ENCODE measurements at regions not wholly inside any gene's neighbourhood (a gene's known extent, or its start where the extent isn't known, plus 50 kb on each side); places are given as distances from the start of the nearest gene placed in this dataset.

GRCh38 chr5:120375248-120375647 lies 88.9 kb upstream of the PRR16 start:
- WGBS, 2 donors, result 38 to 47% methylated on average over 1 of the region's 1 CpG
- no peak for DNase-seq (ENCODE audit: low spot score in 2 of 2)
- intact Hi-C loops (cut with DNase I; ENCODE audit: low total_unique reads), result no loop called here

GRCh38 chr5:120380644-120381043 lies 83.5 kb upstream of the PRR16 start:
- no peak overlapping the region for H3K4me3 ChIP-seq (ENCODE audit: low read depth, poor library complexity, severe bottlenecking)
- 86 to 92% methylated on average over 1 of the region's 1 CpG for WGBS, 2 donors
- intact Hi-C loops (cut with DNase I; ENCODE audit: low total_unique reads), result no loop called here
- TF ChIP-seq POLR2A (IDR thresholded peaks at IDR 0.05), result no peak
- TF ChIP-seq CTCF (IDR thresholded peaks at IDR 0.05), result no peak
- no peak for DNase-seq (ENCODE audit: low spot score in 2 of 2)

More at GRCh38 chr5:120375248-120375647, 88.9 kb upstream of the PRR16 start:
- TF ChIP-seq CTCF (IDR thresholded peaks at IDR 0.05) (no peak), POLR2A (IDR thresholded peaks at IDR 0.05) (no peak)
- H3K4me3 ChIP-seq (ENCODE audit: low read depth, poor library complexity, severe bottlenecking), result no peak overlapping the region

GRCh38 chr5:120382833-120383232 lies 81.3 kb upstream of the PRR16 start:
- WGBS, 2 donors, result 88 to 90% methylated on average over 2 of the region's 2 CpGs
- TF ChIP-seq CTCF (IDR thresholded peaks at IDR 0.05) (no peak), POLR2A (IDR thresholded peaks at IDR 0.05) (no peak)
- H3K4me3 ChIP-seq (ENCODE audit: low read depth, poor library complexity, severe bottlenecking), result no peak overlapping the region
- intact Hi-C loops (cut with DNase I; ENCODE audit: low total_unique reads), result no loop called here
- no peak for DNase-seq (ENCODE audit: low spot score in 2 of 2)

GRCh38 chr5:120386981-120387380 lies 77.1 kb upstream of the PRR16 start:
- H3K4me3 ChIP-seq (ENCODE audit: low read depth, poor library complexity, severe bottlenecking), result no peak overlapping the region
- no peak for DNase-seq (ENCODE audit: low spot score in 2 of 2)
- no peak for TF ChIP-seq CTCF (IDR thresholded peaks at IDR 0.05)
- no peak for TF ChIP-seq POLR2A (IDR thresholded peaks at IDR 0.05)
- intact Hi-C loops (cut with DNase I; ENCODE audit: low total_unique reads), result no loop called here

GRCh38 chr5:120388016-120388781 lies 75.9 kb upstream of the PRR16 start:
- DNase-seq (ENCODE audit: low spot score in 2 of 2), result no peak
- H3K4me3 ChIP-seq (ENCODE audit: low read depth, poor library complexity, severe bottlenecking), result no peak overlapping the region
- WGBS, 2 donors, result 43 to 51% methylated on average over 1 of the region's 1 CpG
- intact Hi-C loops (cut with DNase I; ENCODE audit: low total_unique reads), result no loop called here
- no peak for TF ChIP-seq POLR2A (IDR thresholded peaks at IDR 0.05)
- no peak for TF ChIP-seq CTCF (IDR thresholded peaks at IDR 0.05)

- no peak overlapping the region for H3K4me3 ChIP-seq (ENCODE audit: low read depth, poor library complexity, severe bottlenecking)
- no peak for TF ChIP-seq CTCF (IDR thresholded peaks at IDR 0.05)
- TF ChIP-seq POLR2A (IDR thresholded peaks at IDR 0.05), result no peak
- intact Hi-C loops (cut with DNase I; ENCODE audit: low total_unique reads), result no loop called here
- DNase-seq (ENCODE audit: low spot score in 2 of 2), result no peak
Observed at GRCh38 chr5:120394259-120394658, 69.8 kb upstream of the PRR16 start.
